ENCODE measurements at regions not wholly inside any gene's neighbourhood (a gene's known extent, or its start where the extent isn't known, plus 50 kb on each side); places are given as distances from the start of the nearest gene placed in this dataset.

- no peaks in the 10 kb centered on the region for H3K27me3 Mint-ChIP-seq
- H3K9me3 Mint-ChIP-seq: no peaks in the 10 kb centered on the region
- no peak overlapping the region for H3K4me3 Mint-ChIP-seq
- no peaks in the 10 kb centered on the region for H3K36me3 Mint-ChIP-seq (ENCODE audit: low read depth)
- H3K27ac Mint-ChIP-seq: no peak overlapping the region
- no peak for DNase-seq
- CTCF ChIA-PET: no interaction called here
- H3K4me1 Mint-ChIP-seq: no peaks in the 10 kb centered on the region
- POLR2A ChIA-PET: no interaction called here
These were observed 399.9 kb upstream of the PITX2 start for GRCh38 chr4:111022758-111023157.

GRCh38 chr4:111027526-111027925 is 404.6 kb upstream of the PITX2 start:
- CTCF ChIA-PET: no interaction called here

GRCh38 chr4:111028795-111029194 is 405.9 kb upstream of the PITX2 start:
- Mint-ChIP-seq H3K4me3 (no peak overlapping the region), H3K4me1 (no peaks in the 10 kb centered on the region), H3K9me3 (no peaks in the 10 kb centered on the region), H3K27ac (no peak overlapping the region), H3K27me3 (no peaks in the 10 kb centered on the region), H3K36me3 (ENCODE audit: low read depth) (no peaks in the 10 kb centered on the region)
- ChIA-PET POLR2A (no interaction called here), CTCF (no interaction called here)
- no peak for DNase-seq

More at GRCh38 chr4:111027526-111027925, 404.6 kb upstream of the PITX2 start:
- no peak overlapping the region for H3K27ac Mint-ChIP-seq
- no peaks in the 10 kb centered on the region for H3K9me3 Mint-ChIP-seq
- DNase-seq: no peak
- H3K4me3 Mint-ChIP-seq: no peak overlapping the region
- POLR2A ChIA-PET: no interaction called here
- H3K4me1 Mint-ChIP-seq: no peaks in the 10 kb centered on the region
- no peaks in the 10 kb centered on the region for H3K36me3 Mint-ChIP-seq (ENCODE audit: low read depth)
- H3K27me3 Mint-ChIP-seq: no peaks in the 10 kb centered on the region

- no peak for DNase-seq
- no peaks in the 10 kb centered on the region for H3K4me1 Mint-ChIP-seq
- H3K27me3 Mint-ChIP-seq: no peaks in the 10 kb centered on the region
- H3K36me3 Mint-ChIP-seq (ENCODE audit: low read depth): no peaks in the 10 kb centered on the region
- H3K4me3 Mint-ChIP-seq: no peak overlapping the region
- no peaks in the 10 kb centered on the region for H3K9me3 Mint-ChIP-seq
- no peak overlapping the region for H3K27ac Mint-ChIP-seq
- POLR2A ChIA-PET: no interaction called here
- CTCF ChIA-PET: no interaction called here
These were observed 408.2 kb upstream of the PITX2 start for GRCh38 chr4:111031001-111031579.

GRCh38 chr4:111031596-111031995 is 408.7 kb upstream of the PITX2 start:
- Mint-ChIP-seq H3K4me1 (no peaks in the 10 kb centered on the region), H3K4me3 (no peak overlapping the region), H3K27ac (no peak overlapping the region), H3K9me3 (no peaks in the 10 kb centered on the region), H3K36me3 (ENCODE audit: low read depth) (no peaks in the 10 kb centered on the region), H3K27me3 (no peaks in the 10 kb centered on the region)
- DNase-seq: no peak
- CTCF ChIA-PET: no interaction called here
- POLR2A ChIA-PET: no interaction called here

- no peaks in the 10 kb centered on the region for H3K9me3 Mint-ChIP-seq
- no peaks in the 10 kb centered on the region for H3K36me3 Mint-ChIP-seq (ENCODE audit: low read depth)
- ChIA-PET POLR2A (no interaction called here), CTCF (no interaction called here)
- no peak overlapping the region for H3K4me3 Mint-ChIP-seq
- no peak overlapping the region for H3K27ac Mint-ChIP-seq
- H3K27me3 Mint-ChIP-seq: no peaks in the 10 kb centered on the region
- no peak for DNase-seq
- H3K4me1 Mint-ChIP-seq: no peaks in the 10 kb centered on the region
These were observed 414.9 kb upstream of the PITX2 start for GRCh38 chr4:111037591-111038360.

GRCh38 chr4:111040904-111041303 is 418.0 kb upstream of the PITX2 start:
- no peaks in the 10 kb centered on the region for H3K27me3 Mint-ChIP-seq
- H3K27ac Mint-ChIP-seq: no peak overlapping the region
- H3K36me3 Mint-ChIP-seq (ENCODE audit: low read depth): no peaks in the 10 kb centered on the region
- CTCF ChIA-PET: no interaction called here
- no peaks in the 10 kb centered on the region for H3K9me3 Mint-ChIP-seq
- no peaks in the 10 kb centered on the region for H3K4me1 Mint-ChIP-seq
- no peak overlapping the region for H3K4me3 Mint-ChIP-seq
- DNase-seq: no peak
- POLR2A ChIA-PET: no interaction called here

GRCh38 chr4:111043286-111043685 is 420.4 kb upstream of the PITX2 start:
- CTCF ChIA-PET: no interaction called here
- Mint-ChIP-seq H3K27me3 (no peaks in the 10 kb centered on the region), H3K4me1 (no peaks in the 10 kb centered on the region), H3K4me3 (no peak overlapping the region), H3K9me3 (no peaks in the 10 kb centered on the region), H3K36me3 (ENCODE audit: low read depth) (no peaks in the 10 kb centered on the region), H3K27ac (no peak overlapping the region)
- POLR2A ChIA-PET: no interaction called here
- no peak for DNase-seq

GRCh38 chr4:111045992-111046391 is 423.1 kb upstream of the PITX2 start:
- Mint-ChIP-seq H3K4me3 (no peak overlapping the region), H3K36me3 (ENCODE audit: low read depth) (no peaks in the 10 kb centered on the region), H3K4me1 (no peaks in the 10 kb centered on the region), H3K9me3 (peaks cover 5% of the 10 kb centered on the region), H3K27me3 (no peaks in the 10 kb centered on the region), H3K27ac (no peak overlapping the region)
- ChIA-PET CTCF (no interaction called here), POLR2A (no interaction called here)
- DNase-seq: no peak

- Mint-ChIP-seq H3K27me3 (no peaks in the 10 kb centered on the region), H3K4me3 (no peak overlapping the region), H3K36me3 (ENCODE audit: low read depth) (no peaks in the 10 kb centered on the region), H3K9me3 (peaks cover 10% of the 10 kb centered on the region), H3K4me1 (no peaks in the 10 kb centered on the region), H3K27ac (no peak overlapping the region)
- no peak for DNase-seq
- CTCF ChIA-PET: no interaction called here
- POLR2A ChIA-PET: no interaction called here
These were observed 423.9 kb upstream of the PITX2 start for GRCh38 chr4:111046811-111047210.

- POLR2A ChIA-PET: no interaction called here
- CTCF ChIA-PET: no interaction called here
- no peaks in the 10 kb centered on the region for H3K27me3 Mint-ChIP-seq
- H3K4me3 Mint-ChIP-seq: no peak overlapping the region
- H3K4me1 Mint-ChIP-seq: no peaks in the 10 kb centered on the region
- no peaks in the 10 kb centered on the region for H3K36me3 Mint-ChIP-seq (ENCODE audit: low read depth)
- no peak for DNase-seq
- H3K27ac Mint-ChIP-seq: no peak overlapping the region
- H3K9me3 Mint-ChIP-seq: peaks cover 10% of the 10 kb centered on the region
These were observed 425.4 kb upstream of the PITX2 start for GRCh38 chr4:111048316-111048715.

- DNase-seq: no peak
- Mint-ChIP-seq H3K36me3 (ENCODE audit: low read depth) (no peaks in the 10 kb centered on the region), H3K4me1 (no peaks in the 10 kb centered on the region), H3K4me3 (no peak overlapping the region), H3K27ac (no peak overlapping the region), H3K27me3 (no peaks in the 10 kb centered on the region), H3K9me3 (no peaks in the 10 kb centered on the region)
- ChIA-PET CTCF (no interaction called here), POLR2A (no interaction called here)
These were observed 441.6 kb upstream of the PITX2 start for GRCh38 chr4:111064342-111064993.

GRCh38 chr4:111066001-111066400 is 443.1 kb upstream of the PITX2 start:
- Mint-ChIP-seq H3K9me3 (no peaks in the 10 kb centered on the region), H3K27ac (no peak overlapping the region), H3K4me3 (no peak overlapping the region), H3K4me1 (no peaks in the 10 kb centered on the region), H3K27me3 (no peaks in the 10 kb centered on the region), H3K36me3 (ENCODE audit: low read depth) (no peaks in the 10 kb centered on the region)
- POLR2A ChIA-PET: no interaction called here
- DNase-seq: no peak
- CTCF ChIA-PET: no interaction called here

GRCh38 chr4:111066447-111066846 is 443.6 kb upstream of the PITX2 start:
- DNase-seq: no peak
- no peak overlapping the region for H3K4me3 Mint-ChIP-seq
- H3K36me3 Mint-ChIP-seq (ENCODE audit: low read depth): no peaks in the 10 kb centered on the region
- no peaks in the 10 kb centered on the region for H3K27me3 Mint-ChIP-seq
- POLR2A ChIA-PET: no interaction called here
- H3K9me3 Mint-ChIP-seq: no peaks in the 10 kb centered on the region
- CTCF ChIA-PET: interaction anchor here (0.8 kb wide), 1 partner anchor 10 kb away, joined by 3 read pairs; no protein-coding TSS in a partner anchor
- H3K4me1 Mint-ChIP-seq: no peaks in the 10 kb centered on the region
- H3K27ac Mint-ChIP-seq: no peak overlapping the region
